H9 (cell line): ENCODE measurements at regions not wholly inside any gene's neighbourhood (a gene's known extent, or its start where the extent isn't known, plus 50 kb on each side); places are given as distances from the start of the nearest gene placed in this dataset.

ENCODE experiments used
- DNase-seq: peaks from one replicate; pipeline ENCODE4 v3.0.0-alpha.2; 2017
- H2AFZ ChIP-seq: one replicate; pipeline ENCODE4 v1.6.1; 2013; ENCODE audit warnings: mild to moderate bottlenecking, low read length, control low read depth, moderate library complexity
- H2AK5ac ChIP-seq: 2 replicates; pipeline ENCODE4 v1.6.1; 2013; ENCODE audit warnings: low read length, control low read depth, mixed read lengths; ENCODE audit not compliant: insufficient read length
- H2BK120ac ChIP-seq: one replicate; pipeline ENCODE4 v1.6.1; 2013; ENCODE audit warnings: low read depth, mild to moderate bottlenecking, low read length, control low read depth, inconsistent platforms; ENCODE audit not compliant: poor library complexity, severe bottlenecking
- H2BK12ac ChIP-seq: 2 replicates; pipeline ENCODE4 v1.6.1; 2013; ENCODE audit warnings: low read length, control low read depth, mixed read lengths, low read depth; ENCODE audit not compliant: insufficient read length
- H2BK15ac ChIP-seq: 2 replicates; pipeline ENCODE4 v1.6.1; 2013; ENCODE audit warnings: low read depth, low read length, control low read depth
- H2BK20ac ChIP-seq: one replicate; pipeline ENCODE4 v1.6.1; 2013; ENCODE audit warnings: low read depth, mild to moderate bottlenecking, low read length, control low read depth, inconsistent platforms; ENCODE audit not compliant: poor library complexity, severe bottlenecking
- H2BK5ac ChIP-seq: 2 replicates; pipeline ENCODE4 v1.6.1; 2013; ENCODE audit warnings: low read length, control low read depth, mixed read lengths; ENCODE audit not compliant: insufficient read length
- H3K14ac ChIP-seq: 2 replicates; pipeline ENCODE4 v1.6.1; 2013; ENCODE audit warnings: low read length, control low read depth; ENCODE audit not compliant: insufficient read depth
- H3K18ac ChIP-seq: 2 replicates; pipeline ENCODE4 v1.6.1; 2013; ENCODE audit warnings: low read depth, mild to moderate bottlenecking, mixed read lengths, low read length, control low read depth; ENCODE audit not compliant: insufficient read length
- H3K23ac ChIP-seq: 2 replicates; pipeline ENCODE4 v1.6.1; 2013; ENCODE audit warnings: low read length, control low read depth, mixed read lengths, low read depth; ENCODE audit not compliant: insufficient read length
- H3K23me2 ChIP-seq: 2 replicates; pipeline ENCODE4 v1.6.1; 2013; ENCODE audit warnings: low read depth, mild to moderate bottlenecking, mixed read lengths, low read length, control low read depth; ENCODE audit not compliant: insufficient read length, poor library complexity, severe bottlenecking
- H3K27ac ChIP-seq: 2 replicates; pipeline ENCODE4 v1.5.1; 2013; ENCODE audit warnings: low read length, control low read depth, mixed read lengths, low read depth; ENCODE audit not compliant: insufficient read length
- H3K27me3 ChIP-seq: 2 replicates; pipeline ENCODE4 v1.6.1; 2013; ENCODE audit warnings: low read length, control low read depth, inconsistent platforms; ENCODE audit not compliant: insufficient read depth
- H3K4ac ChIP-seq: 2 replicates; pipeline ENCODE4 v1.6.1; 2013; ENCODE audit warnings: low read depth, mild to moderate bottlenecking, control low read depth, inconsistent platforms, low read length, moderate library complexity
- H3K4me1 ChIP-seq: 2 replicates; pipeline ENCODE4 v1.6.1; 2013; ENCODE audit warnings: low read length, control low read depth, inconsistent platforms; ENCODE audit not compliant: insufficient read depth
- H3K4me2 ChIP-seq: 2 replicates; pipeline ENCODE4 v1.6.1; 2013; ENCODE audit warnings: low read length, control low read depth, mixed read lengths; ENCODE audit not compliant: insufficient read length, insufficient read depth
- H3K56ac ChIP-seq: 2 replicates; pipeline ENCODE4 v1.6.1; 2013; ENCODE audit warnings: low read depth, mild to moderate bottlenecking, mixed read lengths, low read length, control low read depth; ENCODE audit not compliant: insufficient read length
- H3K79me1 ChIP-seq: 2 replicates; pipeline ENCODE4 v1.6.1; 2013; ENCODE audit warnings: low read depth, mild to moderate bottlenecking, moderate library complexity, low read length, control low read depth, inconsistent platforms; ENCODE audit not compliant: insufficient read depth, poor library complexity, severe bottlenecking
- H3K79me2 ChIP-seq: 2 replicates; pipeline ENCODE4 v1.6.1; 2013; ENCODE audit warnings: low read length, control low read depth, inconsistent platforms; ENCODE audit not compliant: insufficient read depth
- H3K9ac ChIP-seq: 2 replicates; pipeline ENCODE4 v1.6.1; 2013; ENCODE audit warnings: low read length, control low read depth, mixed read lengths; ENCODE audit not compliant: insufficient read length; ENCODE audit errors: extremely low read depth
- H3K9me3 ChIP-seq: one replicate; pipeline ENCODE4 v1.6.1; 2013; ENCODE audit warnings: low read depth, low read length, inconsistent platforms; ENCODE audit not compliant: control insufficient read depth
- H3T11ph ChIP-seq: one replicate; pipeline ENCODE4 v1.6.1; 2013; ENCODE audit warnings: mild to moderate bottlenecking, low read length, control low read depth, inconsistent platforms
- H4K20me1 ChIP-seq: one replicate; pipeline ENCODE4 v1.6.1; 2013; ENCODE audit not compliant: control insufficient read depth, insufficient read length, insufficient read depth
- H4K5ac ChIP-seq: 2 replicates; pipeline ENCODE4 v1.6.1; 2013; ENCODE audit warnings: low read depth, mild to moderate bottlenecking, mixed read lengths, low read length, control low read depth; ENCODE audit not compliant: insufficient read length
- H4K8ac ChIP-seq: replicated peaks from 2 replicates; pipeline ENCODE4 v1.6.1; 2013; ENCODE audit warnings: low read length, control low read depth, mixed read lengths, low read depth; ENCODE audit not compliant: insufficient read length
- H4K91ac ChIP-seq: 2 replicates; pipeline ENCODE4 v1.6.1; 2013; ENCODE audit warnings: low read depth, mild to moderate bottlenecking, moderate library complexity, mixed read lengths, low read length, control low read depth; ENCODE audit not compliant: insufficient read length
- H3K27ac Mint-ChIP-seq, 3 experiments: 2 replicates in 2 of 3; 3 replicates in 1 of 3; pipeline ENCODE4 v1.8.0; 2020 to 2021; ENCODE audit warnings: mixed read lengths in 3 of 3, mild to moderate bottlenecking in 1 of 3, moderate library complexity in 1 of 3
- H3K27me3 Mint-ChIP-seq: 2 replicates; pipeline ENCODE4 v1.8.0; 2021; ENCODE audit warnings: low read depth, mild to moderate bottlenecking, moderate library complexity, mixed read lengths
- H3K36me3 Mint-ChIP-seq, 3 experiments: 2 replicates in 2 of 3; 3 replicates in 1 of 3; pipeline ENCODE4 v1.8.0; 2020 to 2021; ENCODE audit warnings: low read depth in 3 of 3, mixed read lengths in 3 of 3; ENCODE audit not compliant: insufficient read depth in 1 of 3
- H3K4me1 Mint-ChIP-seq, 2 experiments: 2 replicates each; pipeline ENCODE4 v1.8.0; 2020; ENCODE audit warnings: mixed read lengths in 2 of 2
- H3K4me3 Mint-ChIP-seq, 2 experiments: 2 replicates in 1 of 2; 3 replicates in 1 of 2; pipeline ENCODE4 v1.8.0; 2020 to 2021; ENCODE audit warnings: mild to moderate bottlenecking in 2 of 2, mixed read lengths in 2 of 2, moderate library complexity in 1 of 2
- H3K9me3 Mint-ChIP-seq, 2 experiments: 2 replicates in 1 of 2; 3 replicates in 1 of 2; pipeline ENCODE4 v1.8.0; 2020; ENCODE audit warnings: mild to moderate bottlenecking in 2 of 2, mixed read lengths in 2 of 2, moderate library complexity in 1 of 2
- CTCF ChIP-seq: fragments of 200-600 bp; sonication (generic); conservative IDR thresholded peaks from 3 replicates; pipeline ENCODE4 v1.8.0; 2021; ENCODE audit warnings: antibody characterized with exemption, mild to moderate bottlenecking
- WGBS: extraction: QIAGEN DNeasy Blood & Tissue Kit; methylation state at CpG from one replicate; pipeline ENCODE4 v1.1.7; 2013; ENCODE audit warnings: missing lambda C conversion rate, low lambda C conversion rate, mixed read lengths; ENCODE audit not compliant: insufficient read length; ENCODE audit errors: extremely low coverage; 5-methylcytosine and 5-hydroxymethylcytosine counted together

DNA sequence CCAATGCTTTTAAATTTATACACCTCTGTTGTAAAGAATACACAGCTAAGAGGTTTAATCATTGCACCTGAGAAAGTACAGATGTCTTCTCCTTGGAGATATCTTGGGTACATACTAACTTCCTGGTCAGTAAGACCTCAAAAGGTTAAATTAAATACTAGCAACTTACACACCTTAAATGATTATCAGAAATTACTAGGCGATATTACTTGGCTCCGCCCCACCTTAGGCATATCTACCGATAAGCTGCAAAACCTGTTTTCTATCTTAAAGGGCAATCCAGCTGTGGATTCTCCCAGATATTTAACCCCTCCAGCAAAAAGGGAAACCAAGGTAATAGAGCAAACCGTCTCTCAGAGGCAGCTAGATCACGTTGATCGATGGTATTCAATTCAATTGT is 819.4 kb downstream of the FAM133A start:
- H3K23ac ChIP-seq: no peak overlapping the region
- peaks cover 30 to 36% of the 10 kb centered on the region in 2 experiments for H3K9me3 Mint-ChIP-seq
- H3K4me1 Mint-ChIP-seq: peaks cover 48 to 53% of the 10 kb centered on the region in 2 experiments
- H4K5ac ChIP-seq: no peak overlapping the region
- H3K14ac ChIP-seq: no peak overlapping the region
- H3K79me1 ChIP-seq: no peaks in the 10 kb centered on the region
- no peak for TF ChIP-seq CTCF
- no peak overlapping the region for H2BK20ac ChIP-seq
- H2BK12ac ChIP-seq: no peak overlapping the region
- H3K36me3 Mint-ChIP-seq: peaks cover 24 to 45% (median 29%) of the 10 kb centered on the region in 3 experiments
- no peak overlapping the region for H3K4ac ChIP-seq
- WGBS: no CpG with 5 or more reads among the region's 6 CpGs
- peaks cover 12% of the 10 kb centered on the region; the same call in 1 of the 2 replicates for H3K4me1 ChIP-seq
- no peak overlapping the region for H2AFZ ChIP-seq
- H3T11ph ChIP-seq: no peak overlapping the region
- H2BK5ac ChIP-seq: no peak overlapping the region
- H3K27me3 ChIP-seq: no peaks in the 10 kb centered on the region; the same call in 1 of the 2 replicates
- H4K91ac ChIP-seq: no peak overlapping the region
- no peak overlapping the region for H2BK120ac ChIP-seq
- H2BK15ac ChIP-seq: no peak overlapping the region
- H3K9ac ChIP-seq: no peak overlapping the region
- no peaks in the 10 kb centered on the region for H3K23me2 ChIP-seq
- no peak overlapping the region for H3K56ac ChIP-seq
- H3K27me3 Mint-ChIP-seq: no peaks in the 10 kb centered on the region
- H4K8ac ChIP-seq: no peak overlapping the region
- H3K79me2 ChIP-seq: no peaks in the 10 kb centered on the region
- no peaks in the 10 kb centered on the region for H3K9me3 ChIP-seq
- no peak overlapping the region for H3K4me2 ChIP-seq
- H2AK5ac ChIP-seq: no peak overlapping the region
- H3K27ac Mint-ChIP-seq: no peak overlapping the region
- no peak for DNase-seq
- H3K27ac ChIP-seq: no peak overlapping the region
- H3K18ac ChIP-seq: no peak overlapping the region
- H3K4me3 Mint-ChIP-seq: no peak overlapping the region
- H4K20me1 ChIP-seq: no peaks in the 10 kb centered on the region
